Gastrocnemius medialis (tissue), 4 donors: ENCODE measurements at regions not wholly inside any gene's neighbourhood (a gene's known extent, or its start where the extent isn't known, plus 50 kb on each side); places are given as distances from the start of the nearest gene placed in this dataset.
A peak's percentile ranks its signal among the peaks of the same experiment; 100 is the strongest.

Experiments
- ATAC-seq, 2 donors: fragments of 150-250 bp; one replicate each; pipeline ENCODE4 v1.9.1; 2016
- DNase-seq, 2 donors: peaks; one replicate each; pipeline ENCODE4 v3.0.0-alpha.2; 2019
- H3K27ac ChIP-seq, 4 donors: fragments of 200-600 bp; sonication (generic); 1 replicate in 1 of 4; 2 replicates in 3 of 4; pipeline ENCODE4 v1.5.1; 2016 to 2018; ENCODE audit warnings: mild to moderate bottlenecking in 2 of 4, moderate library complexity in 1 of 4
- H3K27me3 ChIP-seq, 3 donors: fragments of 200-600 bp; sonication (generic) in 2 of 3; 1 replicate in 1 of 3; 2 replicates in 2 of 3; pipeline versions ENCODE4 v1.5.1 to v1.6.0; 2016 to 2019; ENCODE audit warnings: mild to moderate bottlenecking in 1 of 3, moderate library complexity in 1 of 3
- H3K36me3 ChIP-seq, 2 donors: fragments of 200-600 bp; sonication (generic) in 1 of 2; one replicate each; pipeline ENCODE4 v1.5.1; 2017 to 2018
- H3K4me1 ChIP-seq, 2 donors: fragments of 200-600 bp; sonication (generic) in 1 of 2; one replicate each; pipeline ENCODE4 v1.5.1; 2016 to 2017; ENCODE audit warnings: mild to moderate bottlenecking in 2 of 2
- H3K4me3 ChIP-seq, 4 donors: fragments of 200-600 bp; sonication (generic) in 3 of 4; 1 replicate in 1 of 4; 2 replicates in 3 of 4; pipeline ENCODE4 v1.5.1; 2016 to 2019; ENCODE audit warnings: mild to moderate bottlenecking in 2 of 4
- H3K9me3 ChIP-seq, 3 donors: fragments of 200-600 bp; sonication (generic) in 2 of 3; 1 replicate in 1 of 3; 2 replicates in 2 of 3; pipeline ENCODE4 v1.5.1; 2016 to 2019
- POLR2A ChIP-seq, 2 donors: fragments of 450-650 bp; IDR thresholded peaks; one replicate each; pipeline ENCODE4 v1.6.1; 2017; ENCODE audit warnings: antibody characterized with exemption in 2 of 2, mild to moderate bottlenecking in 2 of 2, moderate library complexity in 2 of 2
- in situ Hi-C, 4 donors: fragments of 200-750 bp; cut with MboI; loops; one replicate each; pipeline versions ENCODE4 v1.15.0 to v1.8.0; 2017; ENCODE audit warnings: low sequenced_read_pairs in 4 of 4
- intact Hi-C: fragments of 100-400 bp; cut with DNase I; formaldehyde crosslinking; loops from one replicate; pipeline ENCODE4 v1.15.1; 2023; ENCODE audit warnings: low total_unique reads
- TF ChIP-seq, protein P1 (sequence below), 5 experiments: fragments of 450-650 bp in 3 of 5; fragments of 200-600 bp in 2 of 5; sonication (generic) in 2 of 5; IDR thresholded peaks in 4 of 5; conservative IDR thresholded peaks in 1 of 5; 1 replicate in 4 of 5; 2 replicates in 1 of 5; pipeline ENCODE4 v1.5.1; 2016 to 2019; ENCODE audit warnings: antibody characterized with exemption in 5 of 5, mild to moderate bottlenecking in 3 of 5, moderate library complexity in 3 of 5

DNA sequence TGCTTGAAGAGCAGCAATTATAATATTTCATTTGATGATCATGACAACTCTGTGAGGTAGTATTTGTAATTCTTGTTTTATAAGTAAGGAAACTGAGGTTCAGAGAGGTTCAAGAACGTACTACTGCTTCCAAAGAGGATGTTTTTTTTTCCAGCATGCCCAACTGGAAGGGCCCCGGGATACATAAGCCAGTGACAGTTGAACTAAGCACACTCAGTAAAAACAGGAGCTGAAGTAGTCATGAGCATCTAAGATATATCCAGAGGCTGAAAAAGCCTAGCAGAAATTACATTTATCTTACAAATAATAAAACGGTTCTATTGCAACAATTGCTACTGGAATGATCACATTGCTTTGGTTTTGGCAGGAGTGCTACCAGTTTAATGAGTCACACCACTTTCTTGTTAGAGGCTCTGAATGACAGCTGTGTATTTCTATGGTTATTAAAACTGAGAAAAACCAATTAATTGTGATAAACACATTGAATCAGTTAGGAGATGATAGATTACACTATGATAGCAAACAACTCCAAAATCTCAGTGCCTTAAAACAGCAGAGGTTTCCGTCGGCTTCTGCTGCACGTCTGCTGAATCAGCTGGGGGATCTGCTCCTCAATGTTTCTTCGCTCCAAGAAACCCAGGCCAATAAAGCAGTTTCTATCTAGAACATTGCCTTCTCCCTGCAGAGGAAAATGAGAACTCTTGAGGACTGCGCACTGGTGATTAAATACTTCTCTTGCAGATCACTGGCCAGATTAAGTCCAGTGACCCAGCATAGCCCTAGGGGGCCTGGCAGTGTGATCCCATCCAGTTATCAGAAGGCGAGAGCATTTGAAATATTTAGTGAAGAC, 522.7 kb downstream of the PLPP3 start:
- DNase-seq (no peak), ATAC-seq (peak; percentile 49 to 68)
- intact Hi-C loops, result no loop called here
- H3K4me3 ChIP-seq, result no peak overlapping the region
- in situ Hi-C loops, result no loop called here
- no peaks in the 10 kb centered on the region for H3K9me3 ChIP-seq
- H3K36me3 ChIP-seq, result no peaks in the 10 kb centered on the region
- TF ChIP-seq POLR2A (IDR thresholded peaks at IDR 0.05), result no peak
- TF ChIP-seq, protein P1, sequence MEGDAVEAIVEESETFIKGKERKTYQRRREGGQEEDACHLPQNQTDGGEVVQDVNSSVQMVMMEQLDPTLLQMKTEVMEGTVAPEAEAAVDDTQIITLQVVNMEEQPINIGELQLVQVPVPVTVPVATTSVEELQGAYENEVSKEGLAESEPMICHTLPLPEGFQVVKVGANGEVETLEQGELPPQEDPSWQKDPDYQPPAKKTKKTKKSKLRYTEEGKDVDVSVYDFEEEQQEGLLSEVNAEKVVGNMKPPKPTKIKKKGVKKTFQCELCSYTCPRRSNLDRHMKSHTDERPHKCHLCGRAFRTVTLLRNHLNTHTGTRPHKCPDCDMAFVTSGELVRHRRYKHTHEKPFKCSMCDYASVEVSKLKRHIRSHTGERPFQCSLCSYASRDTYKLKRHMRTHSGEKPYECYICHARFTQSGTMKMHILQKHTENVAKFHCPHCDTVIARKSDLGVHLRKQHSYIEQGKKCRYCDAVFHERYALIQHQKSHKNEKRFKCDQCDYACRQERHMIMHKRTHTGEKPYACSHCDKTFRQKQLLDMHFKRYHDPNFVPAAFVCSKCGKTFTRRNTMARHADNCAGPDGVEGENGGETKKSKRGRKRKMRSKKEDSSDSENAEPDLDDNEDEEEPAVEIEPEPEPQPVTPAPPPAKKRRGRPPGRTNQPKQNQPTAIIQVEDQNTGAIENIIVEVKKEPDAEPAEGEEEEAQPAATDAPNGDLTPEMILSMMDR (IDR thresholded peaks at IDR 0.05 in 4 of 5, conservative IDR thresholded peaks at IDR 0.05 in 1 of 5), result no peak
- peaks cover 0 to 9% of the 10 kb centered on the region in 2 donors for H3K4me1 ChIP-seq
- H3K27me3 ChIP-seq, result no peaks in the 10 kb centered on the region
- no peak overlapping the region for H3K27ac ChIP-seq

DNA sequence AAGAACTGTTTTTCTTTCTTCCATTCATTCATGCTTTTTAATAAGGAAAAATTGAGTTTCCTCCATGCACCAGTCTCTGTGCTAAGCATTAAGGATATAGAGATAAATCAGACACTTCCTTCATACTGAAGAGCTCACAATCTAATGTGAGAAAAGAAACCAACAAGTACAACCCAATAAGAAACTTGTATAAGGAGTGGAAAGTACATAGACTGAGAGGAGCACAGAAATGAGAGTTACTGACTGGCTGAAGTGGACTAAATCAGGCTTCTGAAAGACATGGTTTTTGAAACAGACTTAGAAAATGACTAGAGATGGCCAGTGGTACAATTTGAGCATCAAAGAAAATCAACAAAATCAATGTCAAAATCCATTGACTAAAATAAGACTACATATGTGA, 524.4 kb downstream of the PLPP3 start:
- TF ChIP-seq POLR2A (IDR thresholded peaks at IDR 0.05), result no peak
- intact Hi-C loops, result no loop called here

DNA sequence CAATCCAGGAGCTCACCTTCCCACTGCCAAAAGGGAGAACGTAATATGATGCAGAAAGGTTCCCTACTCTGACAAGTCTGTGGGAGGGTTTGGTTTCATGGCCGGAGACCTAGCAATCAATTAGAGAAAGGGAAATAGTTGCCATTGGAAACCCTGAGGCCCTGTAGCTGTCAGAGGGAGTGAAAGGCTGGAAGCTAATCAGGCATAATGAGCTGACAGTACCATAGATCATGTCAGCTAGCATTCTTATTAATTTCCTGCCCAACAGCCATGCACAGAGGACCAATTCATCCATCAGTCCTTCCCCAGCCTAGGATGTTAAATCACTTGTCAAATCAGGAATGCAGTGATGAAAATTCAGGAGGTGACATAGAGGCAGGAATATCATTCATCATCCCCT, 527.3 kb downstream of the PLPP3 start:
- no peak for DNase-seq
- Histone ChIP-seq H3K4me3 (no peak overlapping the region), H3K27me3 (no peaks in the 10 kb centered on the region), H3K4me1 (no peaks in the 10 kb centered on the region), H3K9me3 (no peaks in the 10 kb centered on the region), H3K36me3 (no peaks in the 10 kb centered on the region), H3K27ac (no peak overlapping the region)
- intact Hi-C loops, result no loop called here
- in situ Hi-C loops, result no loop called here
- no peak for TF ChIP-seq POLR2A (IDR thresholded peaks at IDR 0.05)
- no peak for ATAC-seq

More for the DNA sequence above, 524.4 kb downstream of the PLPP3 start:
- no peak for DNase-seq
- no peak overlapping the region for H3K27ac ChIP-seq
- ATAC-seq, result no peak
- H3K9me3 ChIP-seq, result no peaks in the 10 kb centered on the region
- peaks cover 0 to 9% of the 10 kb centered on the region in 2 donors for H3K4me1 ChIP-seq
- in situ Hi-C loops, result no loop called here
- no peaks in the 10 kb centered on the region for H3K27me3 ChIP-seq
- H3K36me3 ChIP-seq, result no peaks in the 10 kb centered on the region
- no peak overlapping the region for H3K4me3 ChIP-seq

DNA sequence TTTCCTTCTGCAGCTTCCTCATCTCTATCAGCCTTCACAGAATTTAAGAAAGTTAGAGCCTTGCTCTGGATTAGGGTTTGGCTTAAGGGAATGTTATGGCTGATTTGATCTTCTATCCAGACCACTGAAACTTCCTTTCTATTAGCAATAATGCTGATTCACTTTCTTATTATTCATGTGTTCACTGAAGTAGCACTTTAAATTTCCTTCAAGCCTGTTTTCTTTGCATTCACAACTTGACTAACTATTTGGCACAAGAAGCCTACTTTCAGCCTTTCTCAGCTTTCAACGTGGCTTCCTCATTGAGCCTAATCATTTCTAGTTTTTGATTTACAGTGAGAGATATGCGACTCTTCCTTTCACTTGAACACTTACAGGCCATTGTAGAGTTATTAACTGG, 528.5 kb downstream of the PLPP3 start:
- intact Hi-C loops (no loop called here), in situ Hi-C loops (no loop called here)
- Histone ChIP-seq H3K27me3 (no peaks in the 10 kb centered on the region), H3K4me1 (no peaks in the 10 kb centered on the region), H3K27ac (no peak overlapping the region), H3K9me3 (no peaks in the 10 kb centered on the region), H3K4me3 (no peak overlapping the region), H3K36me3 (no peaks in the 10 kb centered on the region)
- TF ChIP-seq, protein P1 (IDR thresholded peaks at IDR 0.05 in 4 of 5, conservative IDR thresholded peaks at IDR 0.05 in 1 of 5), result no peak
- TF ChIP-seq POLR2A (IDR thresholded peaks at IDR 0.05), result no peak
- ATAC-seq, result no peak
- no peak for DNase-seq

DNA sequence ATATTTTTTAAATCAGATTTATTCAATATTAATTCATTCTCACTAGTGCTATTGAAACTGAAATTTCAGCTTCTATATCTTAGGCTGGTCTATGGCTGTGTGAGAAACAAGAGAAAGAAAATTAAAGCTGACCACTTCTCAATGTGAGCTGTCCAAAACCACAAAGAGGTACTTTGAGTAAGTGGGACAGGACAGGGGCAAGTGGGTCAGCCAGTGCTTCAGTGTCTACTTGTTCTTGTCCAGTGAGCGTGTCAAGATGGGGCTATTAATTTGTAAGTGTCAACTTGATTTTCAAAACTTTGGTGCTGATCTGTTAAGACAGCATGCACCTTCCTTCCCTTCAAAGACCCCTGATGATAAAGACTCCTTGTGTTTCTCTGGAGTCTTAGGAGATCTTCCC, 533.9 kb downstream of the PLPP3 start:
- in situ Hi-C loops (no loop called here), intact Hi-C loops (no loop called here)
- TF ChIP-seq POLR2A (IDR thresholded peaks at IDR 0.05), result no peak
- TF ChIP-seq, protein P1 (IDR thresholded peaks at IDR 0.05 in 4 of 5, conservative IDR thresholded peaks at IDR 0.05 in 1 of 5), result no peak
- no peak overlapping the region for H3K27ac ChIP-seq
- no peaks in the 10 kb centered on the region for H3K27me3 ChIP-seq
- H3K4me1 ChIP-seq, result no peaks in the 10 kb centered on the region
- no peaks in the 10 kb centered on the region for H3K36me3 ChIP-seq
- no peak overlapping the region for H3K4me3 ChIP-seq
- DNase-seq (no peak), ATAC-seq (no peak)
- no peaks in the 10 kb centered on the region for H3K9me3 ChIP-seq
